SK-N-SH (cell line): ENCODE measurements at regions not wholly inside any gene's neighbourhood (a gene's known extent, or its start where the extent isn't known, plus 50 kb on each side); places are given as distances from the start of the nearest gene placed in this dataset.
"Not testable (repeated sequence)": the region's sequence is repeated elsewhere in the genome, so short reads cannot be mapped to it uniquely, and the experiment has no call there.

Experiments
- CTCF ChIA-PET: fragments of 300-600, 350-600 bp; formaldehyde crosslinking; extraction: SDS; loops from one replicate; lab custom pipeline; 2021; lab: Yijun Ruan, JAX
- POLR2A ChIA-PET: fragments of 350-600 bp; sonication (Branson Sonifier 250); formaldehyde crosslinking; extraction: SDS; loops from one replicate; lab custom pipeline; 2020; ENCODE audit warnings: antibody characterized with exemption, inconsistent platforms; lab: Yijun Ruan, JAX
- DNase-seq: peaks from one replicate; pipeline ENCODE4 v3.0.0; 2012
- H2AFZ ChIP-seq: fragments of 200-600 bp; sonication (generic); 2 replicates; pipeline ENCODE4 v1.8.1; 2016; ENCODE audit warnings: antibody characterized with exemption, mild to moderate bottlenecking, low read depth
- H3F3A ChIP-seq: fragments of 200-600 bp; sonication (generic); replicated peaks from 2 replicates; pipeline ENCODE3; 2016; ENCODE audit warnings: antibody characterized with exemption, mild to moderate bottlenecking; ENCODE audit not compliant: insufficient read depth
- H3K27ac ChIP-seq, 2 experiments: fragments of 200-500 bp in 1 of 2; fragments of 200-600 bp in 1 of 2; sonication (Bioruptor generic) in 1 of 2; sonication (generic), shearing (Covaris generic) in 1 of 2; 2 replicates each; pipeline versions ENCODE4 v1.5.1 to v1.6.1; 2014 to 2016; ENCODE audit warnings: low read depth in 2 of 2, inconsistent platforms in 1 of 2, low read length in 1 of 2, mild to moderate bottlenecking in 1 of 2, mixed read lengths in 1 of 2
- H3K27me3 ChIP-seq: fragments of 200-600 bp; sonication (generic), shearing (Covaris generic); 2 replicates; pipeline ENCODE4 v1.6.1; 2016; ENCODE audit warnings: mixed run types; ENCODE audit not compliant: insufficient read depth
- H3K36me3 ChIP-seq, 2 experiments: fragments of 200-500 bp in 1 of 2; fragments of 200-600 bp in 1 of 2; sonication (Bioruptor generic) in 1 of 2; sonication (generic) in 1 of 2; replicated peaks in 1 of 2; 2 replicates each; pipeline versions ENCODE3 to v1.5.1; 2014 to 2016; ENCODE audit warnings: low read length in 1 of 2, mild to moderate bottlenecking in 1 of 2; ENCODE audit not compliant: insufficient read depth in 2 of 2, control insufficient read depth in 1 of 2
- H3K4me1 ChIP-seq, 2 experiments: fragments of 200-500 bp in 1 of 2; fragments of 200-600 bp in 1 of 2; sonication (Bioruptor generic) in 1 of 2; sonication (generic), shearing (Covaris generic) in 1 of 2; 2 replicates each; pipeline versions ENCODE4 v1.5.1 to v1.6.1; 2014 to 2016; ENCODE audit warnings: low read depth in 1 of 2, low read length in 1 of 2, mixed run types in 1 of 2; ENCODE audit not compliant: insufficient read depth in 2 of 2, control insufficient read depth in 1 of 2
- H3K4me2 ChIP-seq: fragments of 200-600 bp; sonication (generic), shearing (Covaris generic); 2 replicates; pipeline ENCODE4 v1.6.1; 2017; ENCODE audit warnings: mixed run types
- H3K4me3 ChIP-seq, 2 experiments: fragments of 200-500 bp in 1 of 2; fragments of 200-600 bp in 1 of 2; sonication (Bioruptor generic) in 1 of 2; sonication (generic), shearing (Covaris generic) in 1 of 2; 2 replicates each; pipeline versions ENCODE4 v1.5.1 to v1.8.1; 2014 to 2016; ENCODE audit warnings: low read depth in 2 of 2, inconsistent platforms in 1 of 2, low read length in 1 of 2, mild to moderate bottlenecking in 1 of 2, mixed read lengths in 1 of 2, moderate library complexity in 1 of 2
- H3K79me2 ChIP-seq: fragments of 200-600 bp; sonication (generic); 2 replicates; pipeline ENCODE4 v1.8.1; 2017; ENCODE audit warnings: mild to moderate bottlenecking; ENCODE audit not compliant: insufficient read depth
- H3K9ac ChIP-seq: fragments of 200-600 bp; sonication (generic); 2 replicates; pipeline ENCODE4 v1.6.1; 2017; ENCODE audit warnings: mixed run types
- H3K9me2 ChIP-seq: fragments of 200-600 bp; sonication (generic); 2 replicates; pipeline ENCODE4 v1.6.1; 2017; ENCODE audit warnings: mixed run types
- H3K9me3 ChIP-seq: fragments of 200-600 bp; sonication (generic); 2 replicates; pipeline ENCODE4 v1.6.1; 2017; ENCODE audit warnings: mixed run types, mild to moderate bottlenecking, moderate library complexity
- H4K20me1 ChIP-seq: fragments of 200-600 bp; sonication (generic); 2 replicates; pipeline ENCODE4 v1.6.1; 2017; ENCODE audit warnings: mild to moderate bottlenecking, mixed run types; ENCODE audit not compliant: insufficient read depth
- WGBS: methylation state at CpG from one replicate; pipeline ENCODE4 v1.1.6; 2017; ENCODE audit warnings: low lambda C conversion rate; 5-methylcytosine and 5-hydroxymethylcytosine counted together

DNA sequence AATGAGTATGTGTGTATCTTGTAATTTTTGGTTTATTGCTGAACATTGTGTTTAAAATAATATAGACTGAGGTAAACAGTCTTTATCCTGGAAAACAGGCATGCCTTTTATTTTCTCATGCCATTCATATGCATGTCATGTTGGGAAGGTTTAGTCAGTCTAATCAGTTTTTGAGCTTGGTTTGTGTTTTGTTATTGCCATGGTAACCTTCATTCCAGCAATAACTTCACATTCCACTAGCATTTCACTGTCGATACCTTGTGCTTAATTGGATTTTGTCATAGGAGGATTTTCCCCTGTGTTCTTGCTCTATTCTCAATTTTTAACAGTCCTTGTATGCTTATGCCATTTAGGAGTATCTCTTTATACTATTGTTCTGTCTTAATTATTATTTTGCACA lies 140.4 kb downstream of the SPDYE17 start:
- DNase-seq, H4K20me1 ChIP-seq, H3K4me3 ChIP-seq, CTCF ChIA-PET, H3K4me2 ChIP-seq, H3K9me3 ChIP-seq, H3F3A ChIP-seq, H3K9ac ChIP-seq, H3K27ac ChIP-seq, H3K9me2 ChIP-seq, H3K4me1 ChIP-seq, H3K27me3 ChIP-seq, H3K79me2 ChIP-seq, POLR2A ChIA-PET, H2AFZ ChIP-seq, H3K36me3 ChIP-seq: not testable (repeated sequence)
- 31% methylated on average over 1 of the region's 1 CpG for WGBS

DNA sequence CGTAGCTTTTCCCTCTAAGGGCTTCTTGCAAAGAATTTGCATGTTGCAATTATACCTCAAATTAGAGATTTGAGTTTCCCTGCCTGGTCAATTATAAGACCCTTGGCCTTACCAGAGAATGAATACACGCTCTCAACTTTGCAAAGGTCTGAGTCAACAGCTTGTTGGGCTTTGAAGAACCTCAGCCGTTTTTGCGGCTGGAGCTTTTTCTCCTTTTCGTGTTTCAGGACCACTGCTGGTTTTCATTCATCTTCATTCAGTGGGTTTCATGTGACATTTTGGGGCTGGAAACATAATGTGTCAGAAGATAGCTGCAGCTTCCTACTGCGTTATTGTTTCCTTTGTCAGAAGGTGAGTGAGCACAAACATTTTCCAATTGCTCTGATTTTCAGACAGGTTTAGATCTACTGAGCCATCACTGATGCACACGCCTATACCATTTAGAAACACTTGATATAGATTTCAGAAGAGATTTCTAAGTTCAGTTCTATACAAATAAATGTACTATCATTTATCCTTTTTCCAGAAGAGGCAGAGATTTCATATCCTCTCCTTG lies 152.3 kb downstream of the SPDYE17 start:
- H3K9me2 ChIP-seq, H3K36me3 ChIP-seq, POLR2A ChIA-PET, H4K20me1 ChIP-seq, H3K79me2 ChIP-seq, DNase-seq, H3F3A ChIP-seq, CTCF ChIA-PET, H3K27ac ChIP-seq, H2AFZ ChIP-seq, H3K9ac ChIP-seq, H3K4me3 ChIP-seq, H3K27me3 ChIP-seq, H3K9me3 ChIP-seq, H3K4me1 ChIP-seq, H3K4me2 ChIP-seq: not testable (repeated sequence)
- WGBS: 58% methylated on average over 7 of the region's 7 CpGs

DNA sequence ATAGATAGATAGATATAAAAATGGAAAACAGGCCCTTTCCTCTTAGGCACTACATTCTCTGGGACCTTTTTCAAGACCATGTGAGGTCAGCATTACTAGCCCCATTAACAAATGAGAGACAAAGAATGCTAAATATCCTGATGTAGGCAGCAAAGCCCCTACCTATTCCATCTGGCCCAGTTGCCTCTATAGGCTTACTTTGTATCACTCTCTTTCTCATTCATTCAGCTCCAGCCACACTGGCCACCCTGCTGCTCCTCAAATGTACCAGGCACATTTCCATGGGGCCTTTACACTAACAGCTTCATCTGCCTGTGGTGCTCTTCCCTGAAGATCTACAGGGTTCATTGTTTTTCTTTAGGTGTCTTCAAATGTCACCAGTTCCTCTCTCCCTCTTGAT lies 156.4 kb downstream of the SPDYE17 start:
- H3K9ac ChIP-seq, H3F3A ChIP-seq, H3K36me3 ChIP-seq, H3K27ac ChIP-seq, H3K9me2 ChIP-seq, H3K27me3 ChIP-seq, POLR2A ChIA-PET, DNase-seq, H3K9me3 ChIP-seq, H2AFZ ChIP-seq, H3K79me2 ChIP-seq, H4K20me1 ChIP-seq, H3K4me2 ChIP-seq, H3K4me1 ChIP-seq, CTCF ChIA-PET, H3K4me3 ChIP-seq: not testable (repeated sequence)

DNA sequence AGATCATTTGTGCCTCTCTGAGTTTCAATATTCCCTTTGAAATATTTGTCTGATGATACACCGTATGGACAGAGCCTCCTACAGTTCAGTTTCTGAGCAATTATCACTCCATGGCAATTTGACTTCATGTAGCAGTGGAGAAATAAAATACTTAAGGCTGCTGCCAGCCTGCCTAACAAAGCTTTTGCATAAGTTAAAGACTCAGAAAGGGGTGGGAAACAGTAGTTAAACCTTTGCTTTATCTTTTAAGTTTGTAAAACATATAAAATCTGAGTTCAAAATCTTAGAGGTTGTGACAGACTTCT lies 161.7 kb downstream of the SPDYE17 start:
- H3K9me2 ChIP-seq, H4K20me1 ChIP-seq, H2AFZ ChIP-seq, H3K4me2 ChIP-seq, H3K27me3 ChIP-seq, DNase-seq, H3F3A ChIP-seq, H3K36me3 ChIP-seq, H3K27ac ChIP-seq, H3K79me2 ChIP-seq, H3K4me1 ChIP-seq, CTCF ChIA-PET, POLR2A ChIA-PET, H3K9ac ChIP-seq, H3K4me3 ChIP-seq, H3K9me3 ChIP-seq: not testable (repeated sequence)
- WGBS: 75% methylated on average over 1 of the region's 1 CpG

DNA sequence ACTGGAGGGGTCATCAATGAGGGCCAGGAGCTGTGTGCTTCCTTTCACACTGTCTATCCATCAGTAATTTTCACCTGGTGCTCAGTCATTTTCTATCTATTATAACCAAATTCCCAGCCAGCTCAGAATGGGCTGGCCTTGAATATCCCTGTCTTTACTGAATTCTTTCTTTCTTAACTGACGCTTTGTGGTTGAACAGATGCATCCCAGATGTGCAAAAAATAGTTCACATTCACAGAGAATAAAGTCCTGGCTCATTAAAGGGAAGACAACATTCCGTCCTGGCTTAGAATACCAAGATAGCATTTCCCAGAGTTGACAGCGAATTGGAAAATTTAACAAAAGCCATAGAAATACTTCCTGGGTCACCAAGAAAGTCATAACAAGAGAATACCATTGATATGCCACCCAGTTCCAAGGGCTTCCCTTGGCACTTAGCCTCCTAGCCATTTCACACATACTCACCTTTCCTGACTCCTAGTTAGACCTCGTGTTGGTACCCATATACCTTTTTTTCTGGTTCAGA lies 164.7 kb downstream of the SPDYE17 start:
- H3K4me3 ChIP-seq, CTCF ChIA-PET, POLR2A ChIA-PET, H3F3A ChIP-seq, H3K9ac ChIP-seq, H3K27me3 ChIP-seq, H3K27ac ChIP-seq, H4K20me1 ChIP-seq, H3K9me3 ChIP-seq, H2AFZ ChIP-seq, H3K4me2 ChIP-seq, H3K4me1 ChIP-seq, H3K36me3 ChIP-seq, DNase-seq, H3K79me2 ChIP-seq, H3K9me2 ChIP-seq: not testable (repeated sequence)
- WGBS: 32% methylated on average over 4 of the region's 4 CpGs

DNA sequence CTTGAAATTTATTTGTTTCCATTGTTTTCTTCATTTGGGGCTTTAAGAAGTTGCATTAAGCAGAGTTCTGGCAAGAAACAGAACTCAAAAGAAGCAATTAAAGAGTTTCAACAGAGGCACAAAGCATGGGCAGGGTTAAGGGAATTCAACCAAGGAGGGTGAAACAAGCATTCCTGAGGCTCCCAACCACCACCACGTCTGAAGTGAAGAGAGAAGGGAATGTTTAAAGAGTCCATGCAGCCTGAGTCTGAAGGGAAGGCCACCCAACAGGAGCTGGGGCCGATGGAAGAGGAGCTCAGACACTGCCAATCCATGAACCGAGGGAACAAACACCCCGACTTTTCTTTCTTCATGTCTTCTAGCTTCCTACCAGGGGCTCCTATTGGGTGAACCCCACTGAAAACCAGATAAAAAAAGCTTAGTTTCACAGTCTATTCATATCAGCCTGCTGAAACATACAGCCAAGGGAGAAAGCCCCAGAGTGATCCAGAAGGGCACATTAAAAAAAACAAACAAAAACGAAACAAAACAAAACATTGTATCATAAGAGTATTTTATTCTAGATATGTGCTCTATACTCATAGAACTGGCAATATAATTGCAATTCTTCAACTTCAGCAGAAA lies 168.9 kb downstream of the SPDYE17 start:
- 33% methylated on average over 1 of the region's 5 CpGs for WGBS
- H2AFZ ChIP-seq, H3K4me2 ChIP-seq, H3K27ac ChIP-seq, H3K27me3 ChIP-seq, H3K36me3 ChIP-seq, POLR2A ChIA-PET, H3K4me3 ChIP-seq, H3K9me3 ChIP-seq, CTCF ChIA-PET, H3K79me2 ChIP-seq, H3F3A ChIP-seq, DNase-seq, H3K9me2 ChIP-seq, H3K9ac ChIP-seq, H3K4me1 ChIP-seq, H4K20me1 ChIP-seq: not testable (repeated sequence)
